HEK293 (cell line): ENCODE measurements at regions not wholly inside any gene's neighbourhood (a gene's known extent, or its start where the extent isn't known, plus 50 kb on each side); places are given as distances from the start of the nearest gene placed in this dataset.

Source experiments
- CTCF ChIA-PET: fragments of 350-600 bp; formaldehyde crosslinking; extraction: SDS; loops from one replicate; lab custom pipeline; 2021; ENCODE audit warnings: antibody characterized with exemption; lab: Yijun Ruan, JAX
- POLR2A ChIA-PET: fragments of 300-600 bp; formaldehyde crosslinking; extraction: SDS; loops from one replicate; lab custom pipeline; 2020; ENCODE audit warnings: antibody characterized with exemption, inconsistent platforms; lab: Yijun Ruan, JAX
- H3K27ac ChIP-seq: fragments of 200-500 bp; sonication (Bioruptor generic); 2 replicates; pipeline ENCODE4 v1.5.1; 2014; ENCODE audit warnings: low read depth, low read length, control low read depth, inconsistent platforms; ENCODE audit errors: extremely low read depth
- H3K36me3 ChIP-seq, 2 experiments: fragments of 200-500 bp in 1 of 2; sonication (Bioruptor generic) in 1 of 2; 1 replicate in 1 of 2; 2 replicates in 1 of 2; pipeline ENCODE4 v1.5.1; 2014 to 2017; ENCODE audit warnings: inconsistent platforms in 2 of 2, low read length in 2 of 2; ENCODE audit not compliant: control insufficient read depth in 2 of 2, insufficient read depth in 1 of 2
- H3K4me1 ChIP-seq: fragments of 200-500 bp; sonication (Bioruptor generic); 2 replicates; pipeline ENCODE4 v1.5.1; 2014; ENCODE audit warnings: mild to moderate bottlenecking, low read length, inconsistent platforms; ENCODE audit not compliant: control insufficient read depth, insufficient read depth
- H3K4me3 ChIP-seq: 2 replicates; pipeline ENCODE4 v1.5.1; 2011; ENCODE audit warnings: low read depth, mild to moderate bottlenecking, control low read depth, low read length, moderate library complexity
- H3K9me3 ChIP-seq: fragments of 200-500 bp; sonication (Bioruptor generic); 2 replicates; pipeline ENCODE4 v1.5.1; 2014; ENCODE audit warnings: low read depth, low read length, inconsistent platforms; ENCODE audit not compliant: control insufficient read depth, insufficient read depth
- BCL11A ChIP-seq: fragments of 450-650 bp; formaldehyde crosslinking; IDR thresholded peaks from 2 replicates; pipeline ENCODE4 v1.5.1; 2016; ENCODE audit warnings: low read depth, missing biosample characterization, missing genetic modification characterization
- SP2 ChIP-seq: fragments of 450-650 bp; formaldehyde crosslinking; IDR thresholded peaks from 2 replicates; pipeline ENCODE4 v1.5.1; 2016; ENCODE audit warnings: missing biosample characterization, missing genetic modification characterization
- ZBTB11 ChIP-seq: fragments of 450-650 bp; formaldehyde crosslinking; conservative IDR thresholded peaks from 2 replicates; pipeline ENCODE4 v1.5.1; 2016; ENCODE audit warnings: low read depth, missing biosample characterization, missing genetic modification characterization
- ZBTB17 ChIP-seq: fragments of 450-650 bp; formaldehyde crosslinking; IDR thresholded peaks from 2 replicates; pipeline ENCODE4 v1.5.1; 2016; ENCODE audit warnings: missing biosample characterization, missing genetic modification characterization
- ZBTB7A ChIP-seq: fragments of 450-650 bp; formaldehyde crosslinking; IDR thresholded peaks from 2 replicates; pipeline ENCODE4 v1.5.1; 2016; ENCODE audit warnings: low read depth, missing biosample characterization, missing genetic modification characterization
- ZFP37 ChIP-seq: fragments of 450-650 bp; formaldehyde crosslinking; IDR thresholded peaks from 2 replicates; pipeline ENCODE4 v1.5.1; 2016; ENCODE audit warnings: missing biosample characterization, missing genetic modification characterization
- ZNF19 ChIP-seq: fragments of 450-650 bp; formaldehyde crosslinking; IDR thresholded peaks from 2 replicates; pipeline ENCODE4; 2016; ENCODE audit warnings: missing biosample characterization, missing genetic modification characterization, low read depth
- ZNF223 ChIP-seq: fragments of 450-650 bp; formaldehyde crosslinking; IDR thresholded peaks from 2 replicates; pipeline ENCODE4 v1.5.1; 2016; ENCODE audit warnings: missing biosample characterization, missing genetic modification characterization
- ZNF350 ChIP-seq: fragments of 450-650 bp; formaldehyde crosslinking; IDR thresholded peaks from 2 replicates; pipeline ENCODE4 v1.5.0; 2017; ENCODE audit warnings: missing biosample characterization, mild to moderate bottlenecking, missing genetic modification characterization
- ZNF426 ChIP-seq: fragments of 450-650 bp; formaldehyde crosslinking; IDR thresholded peaks from 2 replicates; pipeline ENCODE4 v1.5.1; 2017; ENCODE audit warnings: missing biosample characterization, missing genetic modification characterization, mild to moderate bottlenecking, inconsistent platforms, moderate library complexity
- ZNF518A ChIP-seq: fragments of 450-650 bp; formaldehyde crosslinking; conservative IDR thresholded peaks from 2 replicates; pipeline ENCODE4 v1.5.1; 2016; ENCODE audit warnings: low read depth, missing biosample characterization, missing genetic modification characterization
- ZNF664 ChIP-seq: fragments of 450-650 bp; formaldehyde crosslinking; IDR thresholded peaks from 2 replicates; pipeline ENCODE4 v1.5.1; 2016; ENCODE audit warnings: missing biosample characterization, missing genetic modification characterization
- ZNF837 ChIP-seq: fragments of 450-650 bp; formaldehyde crosslinking; IDR thresholded peaks from 2 replicates; pipeline ENCODE4 v1.5.1; 2016; ENCODE audit warnings: missing biosample characterization, missing genetic modification characterization

GRCh38 chr3:59240666-59241255, 190.9 kb upstream of the CFAP20DC start (continued):
- TF ChIP-seq ZBTB11: no peak
- no peak for TF ChIP-seq SP2 (tag by site-specific recombination)
- TF ChIP-seq ZBTB7A (tag by site-specific recombination): no peak
- no peak for TF ChIP-seq ZNF426
- TF ChIP-seq, all 188 proteins: peak for 0

- Histone ChIP-seq H3K36me3 (no peaks in the 10 kb centered on the region), H3K4me1 (no peaks in the 10 kb centered on the region), H3K9me3 (no peaks in the 10 kb centered on the region), H3K4me3 (no peak overlapping the region)
- TF ChIP-seq ZNF664 (tag by site-specific recombination) (no peak), ZNF350 (tag by site-specific recombination) (no peak), BCL11A (tag by site-specific recombination) (no peak)
- TF ChIP-seq, all 188 proteins: peak for 0
- POLR2A ChIA-PET: no interaction called here
- H3K27ac ChIP-seq: no peak overlapping the region
- CTCF ChIA-PET: no interaction called here
Observed at GRCh38 chr3:59237121-59237520, 187.3 kb upstream of the CFAP20DC start.

- CTCF ChIA-PET: interaction anchor here (0.6 to 0.9 kb wide), 3 partner anchors 450 to 930 kb away, joined by 3 read pairs; partner anchors contain the start of gene RPP14
- Histone ChIP-seq H3K9me3 (no peaks in the 10 kb centered on the region), H3K27ac (no peak overlapping the region), H3K4me3 (no peak overlapping the region), H3K36me3 (no peaks in the 10 kb centered on the region), H3K4me1 (no peaks in the 10 kb centered on the region)
- TF ChIP-seq ZNF518A (tag by site-specific recombination): no peak
- no peak for TF ChIP-seq ZFP37
- TF ChIP-seq ZNF837 (tag by site-specific recombination): no peak
- no peak for TF ChIP-seq ZNF223 (tag by site-specific recombination)
- no peak for TF ChIP-seq ZNF19
- no peak for TF ChIP-seq ZBTB17 (tag by site-specific recombination)
- POLR2A ChIA-PET: no interaction called here
Observed at GRCh38 chr3:59235634-59236012, 185.8 kb upstream of the CFAP20DC start.
